Vagina (tissue), 2 donors: ENCODE measurements at regions not wholly inside any gene's neighbourhood (a gene's known extent, or its start where the extent isn't known, plus 50 kb on each side); places are given as distances from the start of the nearest gene placed in this dataset.

Experiments used
- CTCF ChIP-seq, 3 experiments: fragments of 450-650 bp in 2 of 3; fragments of 200-600 bp in 1 of 3; sonication (generic) in 1 of 3; IDR thresholded peaks; one replicate each; pipeline ENCODE4 v1.5.1; 2017 to 2019; ENCODE audit warnings: antibody characterized with exemption in 3 of 3, mild to moderate bottlenecking in 2 of 3, moderate library complexity in 2 of 3
- POLR2AphosphoS5 ChIP-seq, 2 donors: sonication (generic); formaldehyde crosslinking; IDR thresholded peaks; one replicate each; pipeline ENCODE4 v1.9.0; 2017; ENCODE audit warnings: antibody characterized with exemption in 2 of 2, mild to moderate bottlenecking in 2 of 2, low read depth in 1 of 2; ENCODE audit not compliant: insufficient read depth in 1 of 2

GRCh38 chr2:136306836-136307235, 188.9 kb upstream of the CXCR4 start:
- TF ChIP-seq CTCF (IDR thresholded peaks at IDR 0.05) (no peak), POLR2AphosphoS5 (IDR thresholded peaks at IDR 0.05; ENCODE audit: insufficient read depth in 1 of 2, low read depth in 1 of 2) (no peak)
